ENCODE measurements at regions not wholly inside any gene's neighbourhood (a gene's known extent, or its start where the extent isn't known, plus 50 kb on each side); places are given as distances from the start of the nearest gene placed in this dataset.

- Histone ChIP-seq H3K4me1 (no peaks in the 10 kb centered on the region), H3K9me3 (no peaks in the 10 kb centered on the region), H3K27ac (no peak overlapping the region), H3K36me3 (ENCODE audit: low read depth, missing control alignments) (no peaks in the 10 kb centered on the region), H3K27me3 (no peaks in the 10 kb centered on the region), H3K4me3 (peak overlapping the region; percentile 15 to 32)
- 63 to 72% methylated on average over 5 to 14 of the region's 14 CpGs for WGBS, 2 donors
- DNase-seq, result peak; percentile 35
- TF ChIP-seq, protein P1, sequence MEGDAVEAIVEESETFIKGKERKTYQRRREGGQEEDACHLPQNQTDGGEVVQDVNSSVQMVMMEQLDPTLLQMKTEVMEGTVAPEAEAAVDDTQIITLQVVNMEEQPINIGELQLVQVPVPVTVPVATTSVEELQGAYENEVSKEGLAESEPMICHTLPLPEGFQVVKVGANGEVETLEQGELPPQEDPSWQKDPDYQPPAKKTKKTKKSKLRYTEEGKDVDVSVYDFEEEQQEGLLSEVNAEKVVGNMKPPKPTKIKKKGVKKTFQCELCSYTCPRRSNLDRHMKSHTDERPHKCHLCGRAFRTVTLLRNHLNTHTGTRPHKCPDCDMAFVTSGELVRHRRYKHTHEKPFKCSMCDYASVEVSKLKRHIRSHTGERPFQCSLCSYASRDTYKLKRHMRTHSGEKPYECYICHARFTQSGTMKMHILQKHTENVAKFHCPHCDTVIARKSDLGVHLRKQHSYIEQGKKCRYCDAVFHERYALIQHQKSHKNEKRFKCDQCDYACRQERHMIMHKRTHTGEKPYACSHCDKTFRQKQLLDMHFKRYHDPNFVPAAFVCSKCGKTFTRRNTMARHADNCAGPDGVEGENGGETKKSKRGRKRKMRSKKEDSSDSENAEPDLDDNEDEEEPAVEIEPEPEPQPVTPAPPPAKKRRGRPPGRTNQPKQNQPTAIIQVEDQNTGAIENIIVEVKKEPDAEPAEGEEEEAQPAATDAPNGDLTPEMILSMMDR (IDR thresholded peaks at IDR 0.05), result no peak
- TF ChIP-seq POLR2A (IDR thresholded peaks at IDR 0.05), result no peak
- intact Hi-C loops (cut with DNase I; ENCODE audit: low total_unique reads), result no loop called here
These were observed 220.5 kb upstream of the RAB6C start for GRCh38 chr2:129758784-129759471.

- no peak overlapping the region for H3K4me3 ChIP-seq
- no peaks in the 10 kb centered on the region for H3K27me3 ChIP-seq
- H3K36me3 ChIP-seq (ENCODE audit: low read depth, missing control alignments), result no peaks in the 10 kb centered on the region
- no peaks in the 10 kb centered on the region for H3K4me1 ChIP-seq
- WGBS, 2 donors, result 92 to 93% methylated on average over 2 of the region's 2 CpGs
- no peak for DNase-seq
- H3K9me3 ChIP-seq, result no peaks in the 10 kb centered on the region
- no peak overlapping the region for H3K27ac ChIP-seq
- TF ChIP-seq POLR2A (IDR thresholded peaks at IDR 0.05), result no peak
- TF ChIP-seq, protein P1 (IDR thresholded peaks at IDR 0.05), result no peak
- intact Hi-C loops (cut with DNase I; ENCODE audit: low total_unique reads), result no loop called here
These were observed 219.9 kb upstream of the RAB6C start for GRCh38 chr2:129759472-129760010.

DNA sequence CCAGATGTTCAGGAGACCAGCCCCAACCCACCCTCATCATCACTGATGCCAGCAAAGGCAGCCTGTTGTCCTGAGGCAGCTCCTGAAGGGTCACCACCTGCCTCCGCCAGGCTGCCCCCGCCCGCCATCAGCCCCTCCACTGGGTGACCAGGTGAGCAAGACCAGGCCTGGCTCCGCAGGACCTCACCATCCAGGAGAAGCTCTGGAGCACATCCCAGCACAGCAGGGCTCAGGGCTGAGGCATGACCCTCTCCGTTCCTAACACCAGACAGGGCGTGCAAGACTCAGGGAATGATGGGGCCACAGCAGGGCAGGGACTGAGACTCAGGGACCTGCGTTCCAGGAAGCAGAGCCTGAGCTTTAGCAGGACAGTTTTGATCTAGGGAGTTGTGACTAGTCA is 218.8 kb upstream of the RAB6C start:
- no peaks in the 10 kb centered on the region for H3K27me3 ChIP-seq
- H3K36me3 ChIP-seq (ENCODE audit: low read depth, missing control alignments), result no peaks in the 10 kb centered on the region
- DNase-seq, result no peak
- H3K27ac ChIP-seq, result no peak overlapping the region
- 95 to 100% methylated on average over 5 to 7 of the region's 7 CpGs for WGBS, 2 donors
- H3K9me3 ChIP-seq, result no peaks in the 10 kb centered on the region
- H3K4me1 ChIP-seq, result no peaks in the 10 kb centered on the region
- H3K4me3 ChIP-seq, result no peak overlapping the region
- intact Hi-C loops (cut with DNase I; ENCODE audit: low total_unique reads), result no loop called here
- TF ChIP-seq, protein P1 (IDR thresholded peaks at IDR 0.05), result no peak

- DNase-seq, result no peak
- no peaks in the 10 kb centered on the region for H3K36me3 ChIP-seq (ENCODE audit: low read depth, missing control alignments)
- H3K4me3 ChIP-seq, result no peak overlapping the region
- no peaks in the 10 kb centered on the region for H3K4me1 ChIP-seq
- TF ChIP-seq POLR2A (IDR thresholded peaks at IDR 0.05), result no peak
- TF ChIP-seq, protein P1 (IDR thresholded peaks at IDR 0.05), result no peak
- intact Hi-C loops (cut with DNase I; ENCODE audit: low total_unique reads), result no loop called here
- H3K27me3 ChIP-seq, result no peaks in the 10 kb centered on the region
- H3K9me3 ChIP-seq, result no peaks in the 10 kb centered on the region
- no peak overlapping the region for H3K27ac ChIP-seq
- 89 to 93% methylated on average over 3 to 10 of the region's 10 CpGs for WGBS, 2 donors
These were observed 217.9 kb upstream of the RAB6C start for GRCh38 chr2:129761569-129762021.

All from testis (tissue), 2 donors.